Uterus (tissue), 2 donors: ENCODE measurements at regions not wholly inside any gene's neighbourhood (a gene's known extent, or its start where the extent isn't known, plus 50 kb on each side); places are given as distances from the start of the nearest gene placed in this dataset.
"Not testable (repeated sequence)": the region's sequence is repeated elsewhere in the genome, so short reads cannot be mapped to it uniquely, and the experiment has no call there.

Experiments
- POLR2A ChIP-seq, 2 donors: fragments of 450-650 bp; IDR thresholded peaks; one replicate each; pipeline ENCODE4 v1.6.1; 2016; ENCODE audit warnings: antibody characterized with exemption in 2 of 2, mild to moderate bottlenecking in 1 of 2, moderate library complexity in 1 of 2
- TF ChIP-seq, protein P1 (sequence below), 4 experiments: fragments of 200-600 bp in 2 of 4; fragments of 450-650 bp in 2 of 4; sonication (generic) in 2 of 4; IDR thresholded peaks; one replicate each; pipeline ENCODE4 v1.5.1; 2016 to 2019; ENCODE audit warnings: antibody characterized with exemption in 4 of 4, mild to moderate bottlenecking in 2 of 4, moderate library complexity in 1 of 4

DNA sequence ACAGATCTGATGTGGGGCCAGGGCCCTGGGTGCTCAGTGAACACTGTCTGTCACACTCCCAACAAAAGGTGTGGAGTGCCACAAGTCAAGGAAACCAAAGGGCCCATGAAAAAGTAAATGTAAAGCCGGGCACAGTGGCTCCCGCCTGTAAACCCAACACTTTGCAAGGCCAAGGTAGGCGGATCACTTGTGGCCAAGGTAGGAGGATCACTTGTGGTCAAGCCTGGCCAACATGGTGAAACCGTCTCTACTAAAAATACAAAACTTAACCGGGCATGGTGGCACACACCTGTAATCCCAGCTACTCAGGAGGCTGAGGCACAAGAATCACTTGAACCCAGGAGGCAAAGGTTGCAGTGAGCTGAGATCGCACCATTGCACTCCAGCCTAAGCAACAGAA is 227.6 kb downstream of the ZNF516 start:
- TF ChIP-seq, protein P1, sequence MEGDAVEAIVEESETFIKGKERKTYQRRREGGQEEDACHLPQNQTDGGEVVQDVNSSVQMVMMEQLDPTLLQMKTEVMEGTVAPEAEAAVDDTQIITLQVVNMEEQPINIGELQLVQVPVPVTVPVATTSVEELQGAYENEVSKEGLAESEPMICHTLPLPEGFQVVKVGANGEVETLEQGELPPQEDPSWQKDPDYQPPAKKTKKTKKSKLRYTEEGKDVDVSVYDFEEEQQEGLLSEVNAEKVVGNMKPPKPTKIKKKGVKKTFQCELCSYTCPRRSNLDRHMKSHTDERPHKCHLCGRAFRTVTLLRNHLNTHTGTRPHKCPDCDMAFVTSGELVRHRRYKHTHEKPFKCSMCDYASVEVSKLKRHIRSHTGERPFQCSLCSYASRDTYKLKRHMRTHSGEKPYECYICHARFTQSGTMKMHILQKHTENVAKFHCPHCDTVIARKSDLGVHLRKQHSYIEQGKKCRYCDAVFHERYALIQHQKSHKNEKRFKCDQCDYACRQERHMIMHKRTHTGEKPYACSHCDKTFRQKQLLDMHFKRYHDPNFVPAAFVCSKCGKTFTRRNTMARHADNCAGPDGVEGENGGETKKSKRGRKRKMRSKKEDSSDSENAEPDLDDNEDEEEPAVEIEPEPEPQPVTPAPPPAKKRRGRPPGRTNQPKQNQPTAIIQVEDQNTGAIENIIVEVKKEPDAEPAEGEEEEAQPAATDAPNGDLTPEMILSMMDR (IDR thresholded peaks at IDR 0.05), result not testable (repeated sequence)
- TF ChIP-seq POLR2A (IDR thresholded peaks at IDR 0.05), result not testable (repeated sequence)
